C4-2B (cell line): ENCODE measurements at regions not wholly inside any gene's neighbourhood (a gene's known extent, or its start where the extent isn't known, plus 50 kb on each side); places are given as distances from the start of the nearest gene placed in this dataset.

Source experiments
- H3K27ac ChIP-seq: fragments of 450-650 bp; 2 replicates; pipeline ENCODE4 v1.5.1; 2017
- CTCF ChIP-seq: fragments of 450-650 bp; conservative IDR thresholded peaks from 2 replicates; pipeline ENCODE4 v1.5.1; 2017; ENCODE audit warnings: mild to moderate bottlenecking
- ZFX ChIP-seq: fragments of 450-650 bp; IDR thresholded peaks from 2 replicates; pipeline ENCODE4 v1.6.1; 2017

- H3K27ac ChIP-seq = no peak overlapping the region
- 0 out of 2 replicates have a peak, but pooled peaks have one; percentile 1 for TF ChIP-seq CTCF
- TF ChIP-seq ZFX = no peak
These were observed 53.7 kb upstream of the KITLG start for GRCh38 chr12:88634008-88634407.

- peak; percentile 52 for TF ChIP-seq CTCF
- TF ChIP-seq ZFX = no peak
- no peak overlapping the region for H3K27ac ChIP-seq
These were observed 53.0 kb upstream of the KITLG start for GRCh38 chr12:88633312-88633711.

GRCh38 chr12:88630561-88630960 is 50.3 kb upstream of the KITLG start:
- no peak for TF ChIP-seq ZFX
- TF ChIP-seq CTCF = no peak
- H3K27ac ChIP-seq = no peak overlapping the region
